Endothelial cell of umbilical vein (primary cell): ENCODE measurements at regions not wholly inside any gene's neighbourhood (a gene's known extent, or its start where the extent isn't known, plus 50 kb on each side); places are given as distances from the start of the nearest gene placed in this dataset.

Source experiments
- BruUV-seq: library from RNA; stranded (reverse); fragments of 400-500 nt; replicated peaks from 2 replicates; lab custom pipeline; 2021; lab: Mats Ljungman, UMichigan
- CTCF ChIA-PET: fragments of 300-600, 350-600 bp; sonication (Branson Sonifier 250); formaldehyde crosslinking; loops from one replicate; lab custom pipeline; 2021; ENCODE audit warnings: antibody characterized with exemption, inconsistent platforms; lab: Charles Lee
- POLR2A ChIA-PET: fragments of 300-600, 350-600 bp; sonication (Branson Sonifier 250); formaldehyde crosslinking; loops from one replicate; lab custom pipeline; 2021; ENCODE audit warnings: antibody characterized with exemption, inconsistent platforms; lab: Charles Lee
- DNase-seq: peaks from one replicate; pipeline ENCODE4 v3.0.0-alpha.2; 2011; ENCODE audit warnings: low read depth, low spot score
- FAIRE-seq: peaks from 2 replicates; lab custom pipeline; 2011; peaks lifted over from hg19 to GRCh38; lab: Jason Lieb, UNC
- H2AFZ ChIP-seq: 2 replicates; pipeline ENCODE4 v1.6.0; 2012; ENCODE audit warnings: low read depth, low read length, control low read depth, inconsistent platforms
- H3K27ac ChIP-seq: 2 replicates; pipeline ENCODE4 v1.5.1; 2011; ENCODE audit warnings: low read depth, mild to moderate bottlenecking, control low read depth, low read length, moderate library complexity; ENCODE audit not compliant: insufficient read depth
- H3K27me3 ChIP-seq, 2 experiments: 2 replicates each; pipeline versions ENCODE4 v1.6.0 to v1.6.1; 2011; ENCODE audit warnings: low read length in 2 of 2, mixed read lengths in 1 of 2; ENCODE audit not compliant: control insufficient read depth in 2 of 2, insufficient read depth in 2 of 2
- H3K36me3 ChIP-seq, 2 experiments: 2 replicates in 1 of 2; 3 replicates in 1 of 2; pipeline ENCODE4 v1.5.1; 2011; ENCODE audit warnings: low read length in 2 of 2, mild to moderate bottlenecking in 1 of 2, moderate library complexity in 1 of 2; ENCODE audit not compliant: control insufficient read depth in 2 of 2, insufficient read depth in 2 of 2; ENCODE audit errors: extremely low read depth in 1 of 2
- H3K4me1 ChIP-seq: 3 replicates; pipeline ENCODE4 v1.5.1; 2011; ENCODE audit warnings: mild to moderate bottlenecking, low read length; ENCODE audit not compliant: control insufficient read depth, insufficient read depth; ENCODE audit errors: extremely low read depth
- H3K4me2 ChIP-seq: 2 replicates; pipeline ENCODE4 v1.6.1; 2011; ENCODE audit warnings: low read length, control low read depth, mixed read lengths; ENCODE audit not compliant: insufficient read depth
- H3K4me3 ChIP-seq, 3 experiments: fragments of 200-600 bp in 1 of 3; sonication (generic), shearing (Covaris generic) in 1 of 3; replicated peaks in 1 of 3; 2 replicates each; pipeline ENCODE4 v1.5.1; 2011 to 2016; ENCODE audit warnings: control low read depth in 3 of 3, low read length in 3 of 3, mild to moderate bottlenecking in 2 of 3, inconsistent platforms in 1 of 3, low read depth in 1 of 3, moderate library complexity in 1 of 3; ENCODE audit not compliant: insufficient read depth in 1 of 3
- H3K79me2 ChIP-seq: 2 replicates; pipeline ENCODE4 v1.6.0; 2012; ENCODE audit warnings: low read length, inconsistent platforms; ENCODE audit not compliant: control insufficient read depth, insufficient read depth
- H3K9ac ChIP-seq: replicated peaks from 2 replicates; pipeline ENCODE3; 2011; ENCODE audit warnings: low read length, control low read depth; ENCODE audit not compliant: insufficient read depth; ENCODE audit errors: extremely low read depth
- H3K9me1 ChIP-seq: replicated peaks from 3 replicates; pipeline ENCODE4 v1.6.0; 2011; ENCODE audit warnings: mild to moderate bottlenecking, low read length; ENCODE audit not compliant: control insufficient read depth, insufficient read depth; ENCODE audit errors: extremely low read depth
- H3K9me3 ChIP-seq: replicated peaks from 2 replicates; pipeline ENCODE4 v1.5.1; 2012; ENCODE audit warnings: low read length, inconsistent platforms; ENCODE audit not compliant: control insufficient read depth, insufficient read depth
- H4K20me1 ChIP-seq: replicated peaks from 2 replicates; pipeline ENCODE3; 2011; ENCODE audit warnings: mild to moderate bottlenecking, low read length; ENCODE audit not compliant: control insufficient read depth, insufficient read depth; ENCODE audit errors: extremely low read depth
- EZH2 ChIP-seq: IDR thresholded peaks from 2 replicates; pipeline ENCODE4 v1.6.1; 2012; ENCODE audit warnings: borderline replicate concordance, low read depth, mild to moderate bottlenecking, moderate library complexity, low read length, inconsistent platforms; ENCODE audit not compliant: severe bottlenecking
- FOS ChIP-seq: IDR thresholded peaks from 2 replicates; pipeline ENCODE4 v1.6.1; 2011; ENCODE audit warnings: mild to moderate bottlenecking, low read length, moderate library complexity, borderline replicate concordance; ENCODE audit not compliant: insufficient read depth
- MYC ChIP-seq: IDR thresholded peaks from one replicate; pipeline ENCODE4 v1.6.1; 2011; ENCODE audit warnings: mild to moderate bottlenecking, low read depth, low read length
- POLR2A ChIP-seq: IDR thresholded peaks from 2 replicates; pipeline ENCODE4 v1.6.1; 2012; ENCODE audit warnings: low read depth, mild to moderate bottlenecking, control low read depth, low read length
- POLR2AphosphoS5 ChIP-seq: IDR thresholded peaks from 2 replicates; pipeline ENCODE4 v1.6.1; 2012; ENCODE audit warnings: low read depth, mild to moderate bottlenecking, control low read depth, low read length, moderate library complexity; ENCODE audit not compliant: insufficient read depth
- dilution Hi-C: fragments of 300-500 bp; cut with MboI; formaldehyde crosslinking; loops from one replicate; pipeline ENCODE4 v1.15.0; 2019; ENCODE audit warnings: low sequenced_read_pairs; ENCODE audit not compliant: extremely low pct_ligation_motif_present
- intact Hi-C: fragments of 100-400 bp; cut with micrococcal nuclease; formaldehyde crosslinking; loops from one replicate; pipeline ENCODE4 v1.10.0; 2022
- TF ChIP-seq, protein P1 (sequence below), 2 donors: IDR thresholded peaks; 1 replicate in 1 of 2; 2 replicates in 1 of 2; pipeline ENCODE4 v1.5.1; 2011; ENCODE audit warnings: low read length in 2 of 2, mild to moderate bottlenecking in 2 of 2, moderate library complexity in 2 of 2, control low read depth in 1 of 2, inconsistent platforms in 1 of 2, low read depth in 1 of 2; ENCODE audit not compliant: insufficient read depth in 1 of 2; ENCODE audit errors: extremely low read depth in 1 of 2
- TF ChIP-seq, protein P2 (sequence below): IDR thresholded peaks from 2 replicates; pipeline ENCODE4 v1.6.1; 2011; ENCODE audit not compliant: insufficient read depth, insufficient read length

DNA sequence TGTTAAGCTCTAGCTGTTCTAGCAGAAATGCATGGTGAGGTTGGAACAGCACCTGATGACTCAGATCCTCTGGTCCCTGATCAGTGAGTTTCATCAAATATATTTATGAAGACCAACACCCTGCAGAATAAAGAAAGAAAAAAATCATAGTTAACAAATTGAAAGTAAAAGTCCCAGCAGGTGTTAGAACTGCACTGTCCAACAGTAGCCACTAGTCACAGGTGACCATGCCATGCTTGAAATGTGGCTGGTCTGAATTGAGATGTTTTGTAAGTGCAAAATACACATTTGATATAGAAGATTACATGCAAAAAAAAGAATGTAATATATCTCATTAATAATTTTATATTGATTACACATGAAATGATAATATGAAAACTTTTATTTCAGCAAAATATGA lies 1010.7 kb upstream of the ZEB2 start:
- dilution Hi-C loops: no loop called here
- Histone ChIP-seq H3K4me3 (no peak overlapping the region), H3K9me3 (no peaks in the 10 kb centered on the region), H3K27me3 (no peaks in the 10 kb centered on the region), H3K9me1 (no peaks in the 10 kb centered on the region), H2AFZ (no peak overlapping the region), H3K36me3 (no peaks in the 10 kb centered on the region), H3K4me1 (no peaks in the 10 kb centered on the region), H3K27ac (no peak overlapping the region), H3K4me2 (no peak overlapping the region), H3K9ac (no peak overlapping the region), H3K79me2 (no peaks in the 10 kb centered on the region), H4K20me1 (no peaks in the 10 kb centered on the region)
- BruUV-seq: no TSS peak
- intact Hi-C loops: no loop called here
- FAIRE-seq (no peak), DNase-seq (no peak)
- ChIA-PET CTCF (no interaction called here), POLR2A (no interaction called here)
- TF ChIP-seq POLR2AphosphoS5 (no peak), POLR2A (no peak)
- TF ChIP-seq, protein P1, sequence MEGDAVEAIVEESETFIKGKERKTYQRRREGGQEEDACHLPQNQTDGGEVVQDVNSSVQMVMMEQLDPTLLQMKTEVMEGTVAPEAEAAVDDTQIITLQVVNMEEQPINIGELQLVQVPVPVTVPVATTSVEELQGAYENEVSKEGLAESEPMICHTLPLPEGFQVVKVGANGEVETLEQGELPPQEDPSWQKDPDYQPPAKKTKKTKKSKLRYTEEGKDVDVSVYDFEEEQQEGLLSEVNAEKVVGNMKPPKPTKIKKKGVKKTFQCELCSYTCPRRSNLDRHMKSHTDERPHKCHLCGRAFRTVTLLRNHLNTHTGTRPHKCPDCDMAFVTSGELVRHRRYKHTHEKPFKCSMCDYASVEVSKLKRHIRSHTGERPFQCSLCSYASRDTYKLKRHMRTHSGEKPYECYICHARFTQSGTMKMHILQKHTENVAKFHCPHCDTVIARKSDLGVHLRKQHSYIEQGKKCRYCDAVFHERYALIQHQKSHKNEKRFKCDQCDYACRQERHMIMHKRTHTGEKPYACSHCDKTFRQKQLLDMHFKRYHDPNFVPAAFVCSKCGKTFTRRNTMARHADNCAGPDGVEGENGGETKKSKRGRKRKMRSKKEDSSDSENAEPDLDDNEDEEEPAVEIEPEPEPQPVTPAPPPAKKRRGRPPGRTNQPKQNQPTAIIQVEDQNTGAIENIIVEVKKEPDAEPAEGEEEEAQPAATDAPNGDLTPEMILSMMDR (IDR thresholded peaks at IDR 0.05; ENCODE audit: extremely low read depth in 1 of 2, insufficient read depth in 1 of 2, low read depth in 1 of 2, low read length in 2 of 2): no peak

DNA sequence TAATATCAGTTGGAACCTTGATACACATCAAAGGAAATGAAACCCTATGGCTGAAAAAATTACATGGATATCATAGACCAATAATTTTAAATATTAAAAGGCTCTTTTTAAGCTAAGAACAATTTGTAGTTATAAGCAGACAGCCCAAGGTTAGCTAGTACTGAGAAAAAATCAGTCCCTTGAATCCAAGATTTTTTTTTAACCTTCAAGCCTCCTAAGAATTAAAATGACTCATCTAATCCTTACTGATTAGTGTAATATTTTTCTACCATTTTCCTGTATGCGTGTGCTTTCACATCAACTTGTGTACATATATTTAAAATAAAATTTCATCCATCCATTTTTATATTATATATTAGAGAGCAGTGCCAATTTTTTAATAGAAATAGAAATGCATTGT lies 1004.9 kb upstream of the ZEB2 start:
- Histone ChIP-seq H3K79me2 (no peaks in the 10 kb centered on the region), H3K4me2 (no peak overlapping the region), H3K27ac (no peak overlapping the region), H3K9me3 (no peaks in the 10 kb centered on the region), H3K27me3 (no peaks in the 10 kb centered on the region), H3K9me1 (no peaks in the 10 kb centered on the region), H3K9ac (no peak overlapping the region), H3K4me1 (no peaks in the 10 kb centered on the region), H4K20me1 (no peaks in the 10 kb centered on the region), H3K4me3 (no peak overlapping the region), H2AFZ (no peak overlapping the region), H3K36me3 (no peaks in the 10 kb centered on the region)
- FAIRE-seq: no peak
- intact Hi-C loops: no loop called here
- CTCF ChIA-PET: no interaction called here
- DNase-seq: no peak
- BruUV-seq: no TSS peak
- POLR2A ChIA-PET: no interaction called here
- dilution Hi-C loops: no loop called here
- TF ChIP-seq FOS (peak; percentile 6), POLR2A (no peak), MYC (no peak), EZH2 (no peak)
- TF ChIP-seq, protein P2, sequence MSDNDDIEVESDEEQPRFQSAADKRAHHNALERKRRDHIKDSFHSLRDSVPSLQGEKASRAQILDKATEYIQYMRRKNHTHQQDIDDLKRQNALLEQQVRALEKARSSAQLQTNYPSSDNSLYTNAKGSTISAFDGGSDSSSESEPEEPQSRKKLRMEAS: no peak
